ENCODE measurements at regions not wholly inside any gene's neighbourhood (a gene's known extent, or its start where the extent isn't known, plus 50 kb on each side); places are given as distances from the start of the nearest gene placed in this dataset.

DNA sequence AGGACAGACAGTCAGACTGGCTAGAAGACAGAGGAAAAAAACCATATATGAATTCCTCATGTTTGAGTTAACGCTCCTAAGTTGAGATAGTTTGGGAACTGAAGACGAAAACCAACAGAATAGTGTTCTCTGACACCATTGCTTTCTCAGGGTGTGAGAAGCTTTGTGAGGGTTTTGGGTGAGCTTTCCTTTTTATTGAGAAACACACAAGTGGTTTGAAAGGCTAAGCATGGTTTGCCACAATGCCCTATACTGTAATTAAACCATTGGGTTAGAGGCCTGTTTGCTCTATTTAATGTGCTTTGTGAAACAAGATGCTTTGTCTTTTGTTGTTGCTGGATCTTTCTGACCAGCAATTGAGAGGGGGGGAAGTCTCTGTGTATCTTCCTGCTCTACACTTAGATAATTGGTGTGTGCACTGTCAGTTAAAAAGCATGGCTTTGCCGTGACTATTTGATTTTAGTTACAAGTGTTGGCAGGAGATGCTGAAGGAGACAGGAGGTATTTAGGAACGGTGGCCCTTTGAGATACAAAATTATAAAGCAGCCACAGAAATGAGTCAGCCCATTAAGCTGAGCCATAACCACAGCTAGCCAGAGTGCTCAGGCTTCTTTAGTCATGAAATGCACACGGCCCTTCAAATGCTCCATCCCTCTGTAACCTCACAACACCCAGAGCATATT is 273.0 kb upstream of the PREP start:
- TF ChIP-seq POLR2A (IDR thresholded peaks at IDR 0.05; ENCODE audit: low read depth, low read length), result no peak
- TF ChIP-seq, protein P1, sequence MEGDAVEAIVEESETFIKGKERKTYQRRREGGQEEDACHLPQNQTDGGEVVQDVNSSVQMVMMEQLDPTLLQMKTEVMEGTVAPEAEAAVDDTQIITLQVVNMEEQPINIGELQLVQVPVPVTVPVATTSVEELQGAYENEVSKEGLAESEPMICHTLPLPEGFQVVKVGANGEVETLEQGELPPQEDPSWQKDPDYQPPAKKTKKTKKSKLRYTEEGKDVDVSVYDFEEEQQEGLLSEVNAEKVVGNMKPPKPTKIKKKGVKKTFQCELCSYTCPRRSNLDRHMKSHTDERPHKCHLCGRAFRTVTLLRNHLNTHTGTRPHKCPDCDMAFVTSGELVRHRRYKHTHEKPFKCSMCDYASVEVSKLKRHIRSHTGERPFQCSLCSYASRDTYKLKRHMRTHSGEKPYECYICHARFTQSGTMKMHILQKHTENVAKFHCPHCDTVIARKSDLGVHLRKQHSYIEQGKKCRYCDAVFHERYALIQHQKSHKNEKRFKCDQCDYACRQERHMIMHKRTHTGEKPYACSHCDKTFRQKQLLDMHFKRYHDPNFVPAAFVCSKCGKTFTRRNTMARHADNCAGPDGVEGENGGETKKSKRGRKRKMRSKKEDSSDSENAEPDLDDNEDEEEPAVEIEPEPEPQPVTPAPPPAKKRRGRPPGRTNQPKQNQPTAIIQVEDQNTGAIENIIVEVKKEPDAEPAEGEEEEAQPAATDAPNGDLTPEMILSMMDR (IDR thresholded peaks at IDR 0.05; ENCODE audit: extremely low read depth in 1 of 2, insufficient read depth in 1 of 2, low read depth in 1 of 2, low read length in 2 of 2), result no peak
- no peak for TF ChIP-seq EZH2 (IDR thresholded peaks at IDR 0.05; ENCODE audit: borderline replicate concordance, low read depth, low read length, severe bottlenecking)
- TF ChIP-seq, protein P2, sequence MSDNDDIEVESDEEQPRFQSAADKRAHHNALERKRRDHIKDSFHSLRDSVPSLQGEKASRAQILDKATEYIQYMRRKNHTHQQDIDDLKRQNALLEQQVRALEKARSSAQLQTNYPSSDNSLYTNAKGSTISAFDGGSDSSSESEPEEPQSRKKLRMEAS (IDR thresholded peaks at IDR 0.05; ENCODE audit: insufficient read depth, insufficient read length), result no peak
